H4 (cell line): ENCODE measurements at regions not wholly inside any gene's neighbourhood (a gene's known extent, or its start where the extent isn't known, plus 50 kb on each side); places are given as distances from the start of the nearest gene placed in this dataset.
"Not testable (repeated sequence)": the region's sequence is repeated elsewhere in the genome, so short reads cannot be mapped to it uniquely, and the experiment has no call there.

Experiments
- DNase-seq: peaks from one replicate; pipeline ENCODE4 v3.0.0-alpha.2; 2015; ENCODE audit warnings: low spot score

DNA sequence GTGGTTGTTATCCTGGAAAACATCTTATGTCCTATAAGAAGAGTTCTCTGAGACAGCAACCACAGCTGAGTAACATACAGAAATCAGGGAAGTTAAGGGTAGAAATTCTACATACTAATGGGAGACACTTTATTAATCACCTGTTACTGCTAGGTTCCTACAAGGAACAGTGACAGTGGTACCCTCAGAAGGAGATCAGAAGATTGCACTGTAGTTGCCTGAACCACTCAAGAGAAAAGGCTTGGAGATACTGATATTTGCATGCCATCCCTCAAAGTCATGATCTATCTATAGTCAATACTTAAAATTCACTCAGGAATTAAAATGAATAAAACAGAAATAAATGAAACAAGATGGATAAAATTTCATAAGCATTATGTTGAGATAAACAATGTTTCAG is 136.0 kb downstream of the LMLN start:
- DNase-seq: no peak

- DNase-seq: no peak
These were observed 137.0 kb downstream of the LMLN start for GRCh38 chr3:198097048-198097447.

DNA sequence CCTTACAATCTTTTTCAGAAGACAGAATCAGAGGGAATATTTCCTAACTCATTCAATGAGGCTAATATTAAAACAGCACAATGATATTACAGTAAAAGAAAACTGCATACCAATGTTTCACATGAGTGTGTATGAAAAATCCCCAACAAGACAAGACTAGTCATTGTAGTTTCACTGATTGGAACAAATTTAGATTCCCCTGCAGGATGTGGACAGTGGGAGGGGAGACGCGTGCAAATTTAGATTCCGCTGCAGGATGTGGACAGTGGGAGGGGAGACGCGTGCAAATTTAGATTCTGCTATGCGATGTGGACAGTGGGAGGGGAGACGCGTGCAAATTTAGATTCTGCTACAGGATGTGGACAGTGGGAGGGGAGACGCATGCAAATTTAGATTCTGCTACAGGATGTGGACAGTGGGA is 138.7 kb downstream of the LMLN start:
- DNase-seq: not testable (repeated sequence)

DNA sequence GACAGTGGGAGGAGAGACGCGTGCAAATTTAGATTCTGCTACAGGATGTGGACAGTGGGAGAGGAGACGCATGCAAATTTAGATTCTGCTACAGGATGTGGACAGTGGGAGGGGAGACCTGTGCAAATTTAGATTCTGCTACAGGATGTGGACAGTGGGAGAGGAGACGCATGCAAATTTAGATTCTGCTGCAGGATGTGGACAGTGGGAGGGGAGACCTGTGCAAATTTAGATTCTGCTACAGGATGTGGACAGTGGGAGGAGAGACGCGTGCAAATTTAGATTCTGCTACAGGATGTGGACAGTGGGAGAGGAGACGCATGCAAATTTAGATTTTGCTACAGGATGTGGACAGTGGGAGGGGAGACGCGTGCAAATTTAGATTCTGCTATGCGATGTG is 143.1 kb downstream of the LMLN start:
- DNase-seq: not testable (repeated sequence)

- no peak for DNase-seq
These were observed 146.2 kb downstream of the LMLN start for GRCh38 chr3:198106265-198106664.

- DNase-seq: peak; percentile 85
These were observed 148.1 kb downstream of the LMLN start for GRCh38 chr3:198107840-198108734.

DNA sequence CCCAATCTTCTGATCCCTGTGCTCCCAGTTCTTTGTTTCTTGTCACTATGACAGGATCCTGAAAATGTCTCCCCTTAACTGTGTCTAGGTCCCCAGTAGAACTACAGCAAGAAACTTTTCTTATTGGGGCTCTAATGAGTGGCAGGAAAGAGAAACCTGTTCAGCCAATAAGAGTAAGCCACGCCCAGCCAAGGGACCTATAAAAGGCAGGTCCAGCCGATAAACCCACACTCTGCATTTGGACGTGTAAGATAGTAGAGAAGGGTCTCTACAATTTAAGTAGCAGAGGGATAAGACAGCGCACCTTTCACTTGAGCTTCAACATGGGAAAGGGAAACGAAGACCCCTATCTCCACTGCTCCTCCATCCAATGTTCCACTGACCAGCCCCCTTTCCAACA is 149.9 kb downstream of the LMLN start:
- no peak for DNase-seq

- DNase-seq: no peak
These were observed 152.0 kb downstream of the LMLN start for GRCh38 chr3:198112031-198112430.

- no peak for DNase-seq
These were observed 153.4 kb downstream of the LMLN start for GRCh38 chr3:198113206-198114053.

GRCh38 chr3:198114516-198114915 is 154.5 kb downstream of the LMLN start:
- DNase-seq: not testable (repeated sequence)

DNA sequence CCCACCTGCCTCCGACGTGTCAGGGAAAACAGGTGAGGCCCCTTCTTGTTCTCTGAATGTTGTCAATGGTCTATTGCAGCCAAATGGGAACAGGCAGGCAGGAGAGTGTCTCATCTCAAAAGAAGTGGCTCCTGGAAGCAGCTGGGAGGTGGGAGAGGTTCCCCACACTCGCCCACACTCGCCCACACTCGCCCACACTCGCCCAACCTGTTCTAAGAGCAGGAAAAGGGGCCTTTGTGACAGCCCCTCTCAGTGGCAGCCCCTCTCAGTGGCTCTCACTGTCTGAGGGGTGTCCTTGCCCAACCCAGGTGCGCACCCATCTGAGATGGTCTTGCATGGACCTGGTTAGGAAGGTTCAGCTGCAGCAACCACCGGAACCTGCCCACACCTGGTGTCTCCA is 162.2 kb downstream of the LMLN start:
- not testable (repeated sequence) for DNase-seq

DNA sequence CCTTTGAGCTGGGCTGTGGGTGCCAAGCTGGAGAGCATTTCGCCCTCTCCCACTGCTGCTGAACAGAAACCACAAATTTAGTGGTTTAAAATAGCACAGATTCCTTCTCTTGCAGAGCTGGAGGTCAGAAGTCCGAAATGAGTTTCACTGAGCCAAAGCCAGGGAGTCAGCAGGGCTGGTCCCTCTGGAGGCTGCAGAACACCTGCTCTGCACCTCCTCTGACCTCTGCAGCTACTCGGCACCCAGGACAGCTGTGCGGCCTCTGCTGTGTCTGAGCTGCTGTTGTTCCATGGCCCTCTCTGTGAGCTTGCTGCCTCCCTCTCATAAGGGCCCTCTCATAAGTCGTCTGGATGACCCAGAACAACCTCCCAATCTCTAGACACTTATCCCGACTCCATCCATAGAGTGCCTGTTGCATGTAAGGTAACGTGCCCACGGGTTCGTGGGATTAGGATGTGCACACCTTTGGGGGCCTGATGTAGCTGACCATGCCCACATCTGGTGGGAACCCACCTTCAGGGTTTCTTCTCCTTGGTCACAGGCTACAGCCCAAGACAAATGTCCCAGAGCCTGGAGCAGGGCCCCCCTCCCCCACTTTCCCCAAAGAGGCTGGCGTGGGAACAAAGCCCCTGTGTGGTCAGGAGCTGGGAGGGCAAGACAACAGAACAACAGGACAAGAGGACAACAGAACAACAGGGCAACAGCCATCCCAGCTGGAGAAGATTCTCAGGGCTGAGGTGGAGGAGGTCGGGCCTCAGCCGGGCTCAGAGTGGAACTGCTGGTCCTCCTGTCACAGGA is 177.2 kb downstream of the LMLN start:
- DNase-seq: not testable (repeated sequence)

GRCh38 chr3:198138205-198138604 is 178.2 kb downstream of the LMLN start:
- not testable (repeated sequence) for DNase-seq

GRCh38 chr3:198139037-198139436 is 179.0 kb downstream of the LMLN start:
- DNase-seq: not testable (repeated sequence)

DNA sequence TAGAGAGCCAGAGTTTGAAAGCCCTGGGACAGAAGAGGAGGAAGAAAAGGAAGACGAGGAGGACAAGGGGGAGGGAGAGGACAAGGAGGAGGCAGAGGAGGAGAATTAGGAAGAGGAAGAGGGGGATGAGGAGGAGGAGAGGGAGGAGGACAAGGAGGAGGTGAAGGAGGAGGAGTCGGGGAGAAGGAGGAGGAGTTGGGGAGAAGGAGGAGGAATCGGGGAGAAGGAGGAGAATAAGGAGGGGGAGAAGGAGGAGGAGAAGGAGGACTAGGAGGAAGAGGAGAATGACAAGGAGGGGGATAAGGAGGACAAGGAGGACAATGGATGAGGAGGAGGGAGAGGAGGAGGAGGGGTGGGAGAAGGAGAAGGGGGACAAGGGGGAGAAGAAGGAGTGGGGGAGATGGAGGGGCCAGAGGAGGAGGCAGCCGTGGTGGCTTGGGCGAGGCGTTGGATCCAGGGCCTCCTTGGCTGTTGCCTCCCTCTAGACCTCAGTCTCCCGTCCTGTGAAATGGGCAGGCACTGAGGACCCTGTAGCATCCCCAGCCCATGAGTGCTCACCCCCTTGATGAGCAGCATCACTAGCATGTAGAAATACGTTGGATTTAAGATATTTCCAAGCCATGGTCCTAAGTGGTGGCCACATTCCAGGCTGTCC is 179.6 kb downstream of the LMLN start:
- DNase-seq: not testable (repeated sequence)

DNA sequence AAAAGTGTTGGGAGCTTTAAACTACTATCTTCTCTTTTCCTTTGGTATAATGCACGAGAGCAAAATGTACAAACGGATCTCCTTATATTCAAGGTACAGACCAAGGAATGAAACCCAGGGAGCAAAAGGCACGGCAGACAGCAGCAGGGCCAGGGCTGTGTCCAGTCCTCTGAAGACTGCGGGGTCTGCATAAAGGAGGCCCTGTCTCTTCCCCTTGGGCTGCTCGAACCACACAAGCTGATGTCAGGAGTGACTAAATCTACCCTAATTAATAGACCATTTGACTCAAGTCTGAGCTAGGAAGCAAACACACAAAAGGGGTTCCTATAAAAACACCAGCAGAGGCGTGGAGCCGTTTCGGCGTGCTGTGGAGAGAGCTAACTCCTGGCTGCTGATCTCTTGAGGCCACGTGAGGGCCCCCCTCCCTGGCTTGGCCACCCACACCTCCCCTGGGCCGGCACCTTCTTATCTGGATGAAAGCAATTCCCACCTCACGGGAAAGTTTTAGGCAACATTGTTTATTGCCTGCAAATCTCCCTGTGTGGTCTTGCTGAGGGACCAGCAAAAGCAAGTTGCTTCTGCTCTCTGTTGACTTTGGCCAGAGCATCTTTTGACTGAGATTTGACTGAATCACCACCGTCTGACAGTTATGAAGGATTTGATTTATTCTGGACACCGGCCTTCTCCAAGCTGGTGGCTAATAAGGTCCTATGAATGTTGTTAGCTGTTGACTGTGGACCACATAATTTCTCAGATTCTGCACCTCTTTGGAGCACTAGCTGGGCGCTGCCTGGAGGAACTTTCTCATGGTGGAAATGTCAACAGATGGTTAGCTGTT is 183.5 kb downstream of the LMLN start:
- not testable (repeated sequence) for DNase-seq

DNA sequence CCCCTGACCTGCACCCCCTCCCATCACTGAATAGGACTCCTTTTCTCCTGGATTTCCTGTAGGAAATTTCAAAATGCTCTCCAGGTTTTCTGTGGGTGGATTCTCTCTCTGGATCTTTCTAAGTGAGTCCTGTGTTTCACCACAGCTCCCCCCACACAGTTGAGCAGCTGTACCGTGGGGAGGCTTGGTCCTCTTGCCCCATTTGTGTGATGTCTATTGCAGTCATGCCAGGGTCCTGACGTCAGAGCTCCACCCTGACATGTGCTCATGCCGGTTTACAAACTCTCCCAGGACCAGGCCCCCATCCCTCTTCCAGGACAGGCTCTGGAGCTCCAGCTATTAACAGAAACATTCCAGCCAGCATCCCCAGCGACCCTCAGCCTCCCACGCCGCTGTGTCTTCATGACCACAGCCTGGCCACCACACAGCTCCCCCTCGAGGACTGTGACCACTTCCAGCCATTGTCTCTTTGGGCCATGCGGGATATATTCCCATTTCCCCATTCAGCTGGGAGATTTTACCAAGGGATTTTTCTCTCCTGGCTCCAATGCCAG is 185.3 kb downstream of the LMLN start:
- DNase-seq: peak; percentile 59

- peak; percentile 26 for DNase-seq
These were observed 186.1 kb downstream of the LMLN start for GRCh38 chr3:198146070-198146469.

GRCh38 chr3:198146559-198147164 is 186.6 kb downstream of the LMLN start:
- not testable (repeated sequence) for DNase-seq

- not testable (repeated sequence) for DNase-seq
These were observed 187.2 kb downstream of the LMLN start for GRCh38 chr3:198147213-198147612.
